ENCODE measurements at regions not wholly inside any gene's neighbourhood (a gene's known extent, or its start where the extent isn't known, plus 50 kb on each side); places are given as distances from the start of the nearest gene placed in this dataset.

- TF ChIP-seq POLR2A (IDR thresholded peaks at IDR 0.05): no peak
- TF ChIP-seq CTCF (IDR thresholded peaks at IDR 0.05): no peak
Observed at GRCh38 chr11:69374110-69374945, 80.4 kb downstream of the MYEOV start.

Measured in lower leg skin (tissue), 3 donors.